ENCODE measurements at regions not wholly inside any gene's neighbourhood (a gene's known extent, or its start where the extent isn't known, plus 50 kb on each side); places are given as distances from the start of the nearest gene placed in this dataset.
"Not testable (repeated sequence)": the region's sequence is repeated elsewhere in the genome, so short reads cannot be mapped to it uniquely, and the experiment has no call there.

- Mint-ChIP-seq H3K27ac (no peak overlapping the region), H3K36me3 (no peaks in the 10 kb centered on the region), H3K4me3 (no peak overlapping the region), H3K9me3 (no peaks in the 10 kb centered on the region), H3K27me3 (no peaks in the 10 kb centered on the region), H3K4me1 (no peaks in the 10 kb centered on the region)
- no peak for ATAC-seq
These were observed 549.1 kb downstream of the ANKRD50 start for GRCh38 chr4:124163401-124163800.

GRCh38 chr4:124167602-124168001 lies 544.9 kb downstream of the ANKRD50 start:
- Mint-ChIP-seq H3K36me3 (no peaks in the 10 kb centered on the region), H3K9me3 (peaks cover 3% of the 10 kb centered on the region), H3K4me1 (no peaks in the 10 kb centered on the region), H3K4me3 (no peak overlapping the region), H3K27ac (no peak overlapping the region), H3K27me3 (no peaks in the 10 kb centered on the region)
- ATAC-seq, result no peak

- not testable (repeated sequence) for H3K27me3 Mint-ChIP-seq, H3K4me1 Mint-ChIP-seq, H3K9me3 Mint-ChIP-seq, ATAC-seq, H3K4me3 Mint-ChIP-seq, H3K36me3 Mint-ChIP-seq, H3K27ac Mint-ChIP-seq
These were observed 543.0 kb downstream of the ANKRD50 start for GRCh38 chr4:124169524-124169923.

GRCh38 chr4:124173912-124174311 lies 538.6 kb downstream of the ANKRD50 start:
- Mint-ChIP-seq H3K27me3 (no peaks in the 10 kb centered on the region), H3K9me3 (peaks cover 3% of the 10 kb centered on the region), H3K27ac (no peak overlapping the region), H3K4me1 (no peaks in the 10 kb centered on the region), H3K4me3 (no peak overlapping the region), H3K36me3 (no peaks in the 10 kb centered on the region)
- no peak for ATAC-seq

GRCh38 chr4:124177647-124178425 lies 534.7 kb downstream of the ANKRD50 start:
- no peaks in the 10 kb centered on the region for H3K36me3 Mint-ChIP-seq
- ATAC-seq, result no peak
- H3K4me3 Mint-ChIP-seq, result no peak overlapping the region
- H3K4me1 Mint-ChIP-seq, result no peaks in the 10 kb centered on the region
- H3K27ac Mint-ChIP-seq, result no peak overlapping the region
- peaks cover 2% of the 10 kb centered on the region for H3K9me3 Mint-ChIP-seq
- H3K27me3 Mint-ChIP-seq, result no peaks in the 10 kb centered on the region

DNA sequence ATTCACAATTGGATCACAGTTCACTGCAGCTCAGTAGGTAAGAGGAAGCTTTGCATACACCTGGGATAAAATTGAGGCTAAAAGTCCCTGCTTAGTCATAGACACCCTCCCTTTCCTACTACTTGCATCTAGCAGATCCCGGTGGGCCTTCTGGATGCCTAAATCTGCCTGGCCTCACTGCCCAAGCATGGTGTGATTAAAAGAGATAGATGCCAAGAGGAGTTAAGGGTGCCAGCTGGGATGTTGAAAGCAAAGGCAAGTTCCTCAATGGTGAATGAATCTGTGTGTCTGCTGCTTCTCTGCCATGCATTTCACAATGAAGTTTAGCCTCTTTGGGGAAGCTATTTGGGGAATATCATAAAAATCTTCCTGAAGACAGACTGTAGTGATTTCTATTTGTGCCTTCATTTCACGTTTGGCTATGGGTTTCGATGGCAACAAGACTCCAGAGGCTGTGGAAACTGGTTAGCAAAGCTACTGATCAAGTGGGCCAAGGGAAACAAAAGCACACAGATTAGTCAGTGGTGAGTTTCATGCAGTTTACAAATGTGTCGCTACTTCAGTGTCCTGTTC lies 534.0 kb downstream of the ANKRD50 start:
- H3K4me3 Mint-ChIP-seq, result no peak overlapping the region
- ATAC-seq, result no peak

DNA sequence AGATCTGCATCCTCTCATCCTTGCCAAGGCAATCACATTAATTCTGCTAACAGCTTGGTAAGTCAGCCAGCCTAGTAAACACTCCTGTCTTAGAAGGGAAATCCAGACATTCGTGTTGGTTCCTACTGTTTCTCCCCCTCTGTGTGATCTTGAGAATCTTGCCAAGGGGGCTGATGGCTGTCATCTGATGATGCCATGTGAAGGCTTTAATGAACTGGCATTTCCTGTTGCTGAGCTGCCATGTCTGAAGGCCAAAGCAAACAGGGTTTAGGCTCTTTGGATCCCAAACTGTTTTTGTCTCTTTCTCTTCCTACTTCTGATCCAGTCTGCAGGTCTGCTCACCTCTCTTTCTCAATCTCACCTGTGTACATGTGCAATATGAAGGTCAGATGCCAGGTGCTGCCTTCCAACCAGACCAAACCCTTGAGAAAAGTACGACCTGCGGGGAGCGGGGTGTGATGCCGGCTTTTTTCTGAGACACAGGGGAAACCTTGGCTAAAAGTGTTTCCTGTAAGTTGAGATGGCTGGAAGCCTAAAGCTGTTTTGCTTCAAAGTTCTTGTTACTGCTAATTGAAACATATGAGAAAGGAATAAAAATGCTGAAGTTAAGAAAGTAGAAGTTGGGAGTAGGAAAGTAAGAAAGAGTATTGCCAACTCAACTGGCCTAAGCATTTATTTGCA lies 532.9 kb downstream of the ANKRD50 start:
- ATAC-seq, result no peak

More for the DNA sequence above, 534.0 kb downstream of the ANKRD50 start:
- Mint-ChIP-seq H3K4me1 (no peaks in the 10 kb centered on the region), H3K27me3 (no peaks in the 10 kb centered on the region), H3K9me3 (peaks cover 2% of the 10 kb centered on the region), H3K36me3 (no peaks in the 10 kb centered on the region), H3K27ac (no peak overlapping the region)

GRCh38 chr4:124181039-124181438 lies 531.5 kb downstream of the ANKRD50 start:
- Mint-ChIP-seq H3K27ac (no peak overlapping the region), H3K9me3 (peaks cover 2% of the 10 kb centered on the region), H3K27me3 (no peaks in the 10 kb centered on the region), H3K36me3 (no peaks in the 10 kb centered on the region), H3K4me1 (no peaks in the 10 kb centered on the region), H3K4me3 (no peak overlapping the region)
- ATAC-seq, result no peak

More for the DNA sequence above, 532.9 kb downstream of the ANKRD50 start:
- Mint-ChIP-seq H3K9me3 (peaks cover 2% of the 10 kb centered on the region), H3K4me1 (no peaks in the 10 kb centered on the region), H3K27me3 (no peaks in the 10 kb centered on the region), H3K27ac (no peak overlapping the region), H3K36me3 (no peaks in the 10 kb centered on the region), H3K4me3 (no peak overlapping the region)

DNA sequence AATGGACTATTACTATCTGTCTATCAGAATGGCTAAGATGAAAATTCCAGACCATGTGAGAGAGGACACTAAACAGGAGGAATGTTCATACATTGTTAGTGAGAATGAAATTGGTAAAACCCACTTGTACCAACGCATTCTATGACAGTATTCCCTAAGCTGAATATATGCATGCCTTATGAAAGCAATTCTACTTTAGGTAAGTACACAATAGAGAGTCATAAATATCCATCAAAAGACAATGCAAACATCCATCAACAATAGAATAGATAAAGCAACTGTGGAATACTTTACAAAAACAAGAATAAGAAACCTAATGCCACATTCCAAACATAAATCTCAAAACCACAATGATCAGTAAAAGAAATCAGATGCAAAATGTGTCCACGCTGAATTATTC lies 529.3 kb downstream of the ANKRD50 start:
- Mint-ChIP-seq H3K4me3 (no peak overlapping the region), H3K4me1 (no peaks in the 10 kb centered on the region), H3K27me3 (no peaks in the 10 kb centered on the region), H3K36me3 (no peaks in the 10 kb centered on the region), H3K9me3 (peaks cover 2% of the 10 kb centered on the region), H3K27ac (no peak overlapping the region)
- ATAC-seq, result no peak

- Mint-ChIP-seq H3K9me3 (peaks cover 2% of the 10 kb centered on the region), H3K4me3 (no peak overlapping the region), H3K27ac (no peak overlapping the region), H3K4me1 (no peaks in the 10 kb centered on the region), H3K36me3 (no peaks in the 10 kb centered on the region), H3K27me3 (no peaks in the 10 kb centered on the region)
- ATAC-seq, result no peak
These were observed 528.6 kb downstream of the ANKRD50 start for GRCh38 chr4:124183926-124184325.

DNA sequence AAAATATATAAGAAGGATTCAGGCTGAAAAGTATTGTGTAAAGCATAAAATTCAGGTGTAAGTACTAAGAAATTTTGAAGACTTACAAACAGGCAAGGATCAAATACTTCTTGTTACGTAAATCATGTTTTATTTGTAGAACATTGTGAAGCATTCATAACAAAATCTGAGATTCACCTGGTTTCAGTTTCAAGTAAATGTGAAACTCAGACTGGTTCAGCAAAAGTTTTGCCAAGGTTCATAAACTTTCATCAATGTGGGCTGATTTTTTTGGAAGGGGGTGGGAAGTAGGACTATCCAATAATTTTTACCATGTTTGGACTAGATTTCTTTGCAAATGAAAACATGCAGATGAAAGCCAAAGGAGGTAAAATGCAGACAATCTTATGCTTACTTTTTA lies 527.7 kb downstream of the ANKRD50 start:
- no peaks in the 10 kb centered on the region for H3K4me1 Mint-ChIP-seq
- no peaks in the 10 kb centered on the region for H3K27me3 Mint-ChIP-seq
- no peaks in the 10 kb centered on the region for H3K36me3 Mint-ChIP-seq
- no peak overlapping the region for H3K27ac Mint-ChIP-seq
- no peak for ATAC-seq
- H3K4me3 Mint-ChIP-seq, result no peak overlapping the region
- peaks cover 2% of the 10 kb centered on the region for H3K9me3 Mint-ChIP-seq

DNA sequence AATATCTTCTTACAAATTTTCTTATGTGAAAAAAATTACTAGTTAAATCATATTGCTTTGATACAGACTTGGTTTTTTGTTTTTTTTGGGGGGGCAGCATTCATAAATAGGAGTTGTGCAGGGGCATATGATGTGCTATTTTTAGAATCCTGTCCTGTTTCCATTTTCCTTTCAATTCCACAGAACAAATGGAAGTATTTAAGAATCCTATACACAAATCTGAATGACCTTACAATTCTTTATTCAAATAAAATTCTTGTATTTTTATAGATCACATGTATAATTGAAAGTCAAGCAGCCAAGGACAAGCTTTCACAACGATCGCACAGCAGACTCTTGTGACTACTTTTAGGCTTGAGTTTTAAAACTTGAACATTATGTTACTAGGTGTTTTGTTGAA lies 523.9 kb downstream of the ANKRD50 start:
- H3K27ac Mint-ChIP-seq, result no peak overlapping the region
- ATAC-seq, result no peak
- no peak overlapping the region for H3K4me3 Mint-ChIP-seq
- H3K9me3 Mint-ChIP-seq, result peaks cover 4% of the 10 kb centered on the region
- H3K4me1 Mint-ChIP-seq, result no peaks in the 10 kb centered on the region
- H3K27me3 Mint-ChIP-seq, result no peaks in the 10 kb centered on the region
- no peaks in the 10 kb centered on the region for H3K36me3 Mint-ChIP-seq

GRCh38 chr4:124189545-124189944 lies 523.0 kb downstream of the ANKRD50 start:
- Mint-ChIP-seq H3K4me3 (no peak overlapping the region), H3K36me3 (no peaks in the 10 kb centered on the region), H3K9me3 (peaks cover 4% of the 10 kb centered on the region), H3K27me3 (no peaks in the 10 kb centered on the region), H3K4me1 (no peaks in the 10 kb centered on the region), H3K27ac (no peak overlapping the region)
- ATAC-seq, result no peak

GRCh38 chr4:124191329-124191728 lies 521.2 kb downstream of the ANKRD50 start:
- ATAC-seq, result no peak
- H3K27me3 Mint-ChIP-seq, result no peaks in the 10 kb centered on the region
- H3K4me3 Mint-ChIP-seq, result no peak overlapping the region
- H3K9me3 Mint-ChIP-seq, result peaks cover 15% of the 10 kb centered on the region
- no peak overlapping the region for H3K27ac Mint-ChIP-seq
- H3K36me3 Mint-ChIP-seq, result no peaks in the 10 kb centered on the region
- H3K4me1 Mint-ChIP-seq, result no peaks in the 10 kb centered on the region

DNA sequence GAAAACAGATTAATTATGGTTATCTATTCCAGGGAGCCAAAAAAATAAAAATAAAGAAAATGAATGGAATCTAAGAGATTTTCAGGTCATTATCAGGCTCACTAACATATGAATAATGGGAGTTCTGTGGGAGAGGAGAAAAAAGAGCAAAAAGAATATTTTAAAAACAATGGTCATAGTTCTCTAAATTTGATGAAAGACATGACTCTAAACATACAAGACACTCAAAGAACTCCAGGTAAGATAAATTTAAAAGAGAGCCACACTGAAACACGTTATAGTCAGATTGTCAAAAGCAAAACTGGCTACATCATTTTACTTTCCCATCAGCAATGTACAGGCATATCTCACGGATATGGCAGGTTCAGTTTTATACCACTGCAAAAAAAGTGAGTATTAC lies 520.0 kb downstream of the ANKRD50 start:
- Mint-ChIP-seq H3K27me3 (no peaks in the 10 kb centered on the region), H3K36me3 (no peaks in the 10 kb centered on the region), H3K4me3 (no peak overlapping the region), H3K27ac (no peak overlapping the region), H3K4me1 (no peaks in the 10 kb centered on the region), H3K9me3 (peaks cover 18% of the 10 kb centered on the region)
- ATAC-seq, result no peak

GRCh38 chr4:124199185-124199584 lies 513.3 kb downstream of the ANKRD50 start:
- no peaks in the 10 kb centered on the region for H3K27me3 Mint-ChIP-seq
- no peaks in the 10 kb centered on the region for H3K4me1 Mint-ChIP-seq
- H3K4me3 Mint-ChIP-seq, result no peak overlapping the region

More at GRCh38 chr4:124199185-124199584, 513.3 kb downstream of the ANKRD50 start:
- Mint-ChIP-seq H3K9me3 (peaks cover 13% of the 10 kb centered on the region), H3K27ac (no peak overlapping the region), H3K36me3 (no peaks in the 10 kb centered on the region)
- ATAC-seq, result no peak

Data from stimulated activated memory B cell treated with anti-CD40 and anti-IgM and Interleukin-4, amounts not matched to agents 10 μg/mL and 1 μg/mL and 100 μg/mL, for 72 hours (primary cell).